Epithelial cell of proximal tubule (primary cell): ENCODE measurements at regions not wholly inside any gene's neighbourhood (a gene's known extent, or its start where the extent isn't known, plus 50 kb on each side); places are given as distances from the start of the nearest gene placed in this dataset.

Experiments used
- DNase-seq: peaks from one replicate; pipeline ENCODE4 v3.0.0-alpha.2; 2011; ENCODE audit warnings: low read depth
- H3K4me3 ChIP-seq: 2 replicates; pipeline ENCODE4 v1.5.1; 2011; ENCODE audit warnings: low read depth, mild to moderate bottlenecking, low read length
- TF ChIP-seq, protein P1 (sequence below): conservative IDR thresholded peaks from 2 replicates; pipeline ENCODE4 v1.5.1; 2012; ENCODE audit warnings: low read depth, mild to moderate bottlenecking, low read length

DNA sequence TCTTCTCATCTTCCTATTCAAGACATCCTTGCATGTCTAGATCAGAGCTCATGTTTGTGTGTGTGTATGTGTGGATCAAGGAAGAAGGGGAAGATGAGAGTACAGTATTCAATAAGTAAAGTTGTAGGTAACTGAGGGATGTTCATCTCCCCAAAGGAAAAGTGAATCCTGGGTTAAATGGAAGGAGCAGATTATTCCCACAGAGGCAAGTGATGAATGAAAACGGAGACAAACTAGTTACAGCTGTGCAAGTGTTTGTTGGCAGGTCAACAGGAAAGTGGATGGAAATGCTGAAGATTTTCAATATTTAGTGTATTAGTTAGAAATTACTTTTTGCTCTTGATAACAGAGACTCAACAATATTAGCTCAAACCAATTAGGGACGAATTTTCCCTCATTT lies 84.2 kb upstream of the PDZRN3 start:
- no peak for DNase-seq
- TF ChIP-seq, protein P1, sequence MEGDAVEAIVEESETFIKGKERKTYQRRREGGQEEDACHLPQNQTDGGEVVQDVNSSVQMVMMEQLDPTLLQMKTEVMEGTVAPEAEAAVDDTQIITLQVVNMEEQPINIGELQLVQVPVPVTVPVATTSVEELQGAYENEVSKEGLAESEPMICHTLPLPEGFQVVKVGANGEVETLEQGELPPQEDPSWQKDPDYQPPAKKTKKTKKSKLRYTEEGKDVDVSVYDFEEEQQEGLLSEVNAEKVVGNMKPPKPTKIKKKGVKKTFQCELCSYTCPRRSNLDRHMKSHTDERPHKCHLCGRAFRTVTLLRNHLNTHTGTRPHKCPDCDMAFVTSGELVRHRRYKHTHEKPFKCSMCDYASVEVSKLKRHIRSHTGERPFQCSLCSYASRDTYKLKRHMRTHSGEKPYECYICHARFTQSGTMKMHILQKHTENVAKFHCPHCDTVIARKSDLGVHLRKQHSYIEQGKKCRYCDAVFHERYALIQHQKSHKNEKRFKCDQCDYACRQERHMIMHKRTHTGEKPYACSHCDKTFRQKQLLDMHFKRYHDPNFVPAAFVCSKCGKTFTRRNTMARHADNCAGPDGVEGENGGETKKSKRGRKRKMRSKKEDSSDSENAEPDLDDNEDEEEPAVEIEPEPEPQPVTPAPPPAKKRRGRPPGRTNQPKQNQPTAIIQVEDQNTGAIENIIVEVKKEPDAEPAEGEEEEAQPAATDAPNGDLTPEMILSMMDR: no peak
- H3K4me3 ChIP-seq: no peak overlapping the region

DNA sequence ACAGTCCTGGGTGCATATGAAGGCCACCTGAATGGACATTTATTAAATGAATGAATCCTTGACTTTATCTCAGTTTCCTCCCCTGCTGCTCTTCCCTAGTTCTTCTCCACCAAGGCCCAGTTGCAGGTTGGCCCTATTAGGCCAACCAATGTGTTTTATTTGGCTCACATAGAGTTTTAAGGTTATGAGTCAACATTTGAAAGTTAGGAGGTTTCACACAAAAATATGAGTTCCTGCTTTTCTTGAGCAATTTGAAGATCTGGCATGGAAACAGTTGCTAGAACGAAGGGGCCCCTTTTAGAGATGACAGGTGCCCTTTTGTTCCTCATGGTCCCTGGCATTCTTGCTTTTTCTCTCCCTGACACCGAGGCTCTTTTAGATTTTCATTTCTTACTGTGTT lies 83.0 kb upstream of the PDZRN3 start:
- TF ChIP-seq, protein P1: no peak
- no peak for DNase-seq
- H3K4me3 ChIP-seq: no peak overlapping the region

DNA sequence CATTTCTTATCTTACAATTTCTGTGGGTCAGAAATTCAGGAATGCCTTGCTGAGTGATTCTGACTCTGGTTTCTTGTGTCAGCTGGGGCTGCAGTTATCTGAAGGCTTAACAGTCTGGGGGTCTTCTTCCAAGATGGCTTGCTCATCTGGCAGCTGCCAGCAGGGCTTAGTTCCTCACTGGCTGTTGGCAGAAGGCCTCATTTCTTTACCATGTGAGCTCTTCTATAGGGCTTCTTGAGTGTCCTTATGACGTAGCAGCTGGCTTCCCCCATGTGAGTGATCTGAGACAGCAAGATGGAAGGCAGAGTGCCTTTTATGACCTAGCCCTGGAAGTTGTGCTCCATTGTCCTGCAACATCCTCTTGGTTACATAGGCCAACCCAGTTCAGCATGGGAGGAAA lies 82.0 kb upstream of the PDZRN3 start:
- TF ChIP-seq, protein P1: no peak
- H3K4me3 ChIP-seq: no peak overlapping the region
- DNase-seq: no peak

DNA sequence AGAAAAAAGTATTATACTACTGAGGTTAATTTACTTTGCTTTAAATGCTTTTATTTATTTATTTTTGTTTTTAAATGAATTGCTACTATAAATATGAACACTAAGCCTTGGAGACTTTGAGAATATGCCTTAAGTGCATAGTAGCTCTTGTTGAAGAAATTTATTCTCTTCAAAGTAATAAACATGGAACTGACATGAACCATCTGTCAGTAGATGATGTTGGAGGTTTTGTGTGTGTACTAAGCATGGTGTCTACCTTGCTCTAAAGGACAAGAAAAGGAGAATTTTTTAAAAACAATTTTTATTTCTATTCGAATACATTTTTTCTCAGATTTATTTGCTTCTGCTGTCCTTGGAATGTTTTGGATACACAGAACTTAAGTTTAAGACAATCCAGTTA lies 81.1 kb upstream of the PDZRN3 start:
- DNase-seq: no peak
- no peak overlapping the region for H3K4me3 ChIP-seq
- TF ChIP-seq, protein P1: no peak

DNA sequence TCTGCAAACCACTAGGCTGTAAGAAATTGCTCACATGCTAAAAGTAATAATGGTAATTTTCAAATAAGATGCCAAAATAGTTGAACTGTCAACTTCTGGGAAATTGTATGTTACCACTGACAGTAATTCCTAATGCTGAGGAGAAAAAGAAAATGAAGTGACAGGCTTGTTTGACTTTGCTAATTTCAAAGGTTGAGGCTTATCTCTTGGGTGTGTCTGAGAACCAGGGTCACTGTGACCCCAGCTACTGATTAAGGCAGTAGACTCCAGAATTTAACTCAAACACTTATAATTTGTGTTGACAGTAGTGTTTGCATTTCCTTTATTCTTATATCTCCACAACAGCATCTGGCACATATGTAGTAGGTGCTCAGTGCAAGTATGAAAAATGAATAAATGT lies 74.6 kb upstream of the PDZRN3 start:
- no peak overlapping the region for H3K4me3 ChIP-seq
- no peak for DNase-seq
- TF ChIP-seq, protein P1: no peak

DNA sequence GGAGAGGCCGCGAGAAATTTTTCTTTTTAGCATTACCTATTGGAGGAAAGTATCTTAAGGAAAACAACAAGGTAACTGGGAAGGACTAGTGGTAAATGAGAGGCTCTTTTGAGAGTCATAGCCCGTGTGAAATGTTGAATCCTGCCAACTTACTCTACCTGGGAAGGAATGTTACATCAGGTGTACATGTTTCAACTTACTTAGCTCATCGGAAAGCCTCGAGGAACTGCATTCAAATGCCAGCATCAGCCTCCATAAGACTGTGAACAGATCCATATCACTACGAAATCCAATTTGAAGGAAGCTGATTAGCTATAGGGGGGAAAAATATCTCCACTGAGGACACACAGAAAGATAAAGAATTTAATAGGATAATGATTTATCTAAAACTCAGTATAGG lies 72.3 kb upstream of the PDZRN3 start:
- H3K4me3 ChIP-seq: no peak overlapping the region
- TF ChIP-seq, protein P1: no peak
- no peak for DNase-seq

DNA sequence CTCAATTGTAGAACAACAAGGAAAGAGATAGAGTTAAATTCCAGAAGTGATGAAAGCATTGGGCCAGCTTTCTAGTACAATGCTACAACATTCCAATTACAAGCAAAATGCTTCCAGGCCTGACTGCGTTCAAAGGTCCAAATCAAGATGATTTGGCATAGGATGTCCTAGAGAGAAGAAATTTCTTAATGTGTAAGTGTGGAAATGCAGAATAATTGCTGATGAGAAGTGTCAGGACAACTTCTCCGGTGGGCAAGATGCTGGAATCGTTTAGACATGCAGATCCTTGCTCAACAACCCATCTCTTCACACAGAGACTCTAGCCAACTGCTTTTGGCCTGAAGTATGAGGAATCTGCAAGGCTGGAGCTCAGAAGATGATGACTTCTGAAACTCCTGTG lies 71.1 kb upstream of the PDZRN3 start:
- no peak overlapping the region for H3K4me3 ChIP-seq
- TF ChIP-seq, protein P1: no peak
- no peak for DNase-seq
